ENCODE measurements at regions not wholly inside any gene's neighbourhood (a gene's known extent, or its start where the extent isn't known, plus 50 kb on each side); places are given as distances from the start of the nearest gene placed in this dataset.

- in situ Hi-C loops (cut with MboI) = no loop called here
- Histone ChIP-seq H3K4me3 (no peak overlapping the region), H3K4me2 (ENCODE audit: unreplicated experiment) (no peak overlapping the region), H3K36me3 (ENCODE audit: low read depth) (no peaks in the 10 kb centered on the region), H3K27ac (no peak overlapping the region), H3F3A (ENCODE audit: insufficient read depth) (no peaks in the 10 kb centered on the region), H3K9ac (no peak overlapping the region), H2AFZ (no peak overlapping the region), H3K9me2 (ENCODE audit: insufficient read depth) (no peaks in the 10 kb centered on the region), H4K20me1 (ENCODE audit: insufficient read depth) (no peaks in the 10 kb centered on the region), H3K4me1 (ENCODE audit: insufficient read depth) (no peaks in the 10 kb centered on the region), H3K9me3 (ENCODE audit: low read depth) (no peaks in the 10 kb centered on the region), H3K79me2 (ENCODE audit: insufficient read depth) (no peaks in the 10 kb centered on the region), H3K27me3 (replicated peaks; ENCODE audit: insufficient read depth) (no peaks in the 10 kb centered on the region)
- no peak for TF ChIP-seq EZH2 (IDR thresholded peaks at IDR 0.05; ENCODE audit: insufficient read depth, poor library complexity, severe bottlenecking)
- TF ChIP-seq EZH2phosphoT487 (IDR thresholded peaks at IDR 0.05; ENCODE audit: insufficient read depth, low read depth) = no peak
- no peak for DNase-seq
- 30 to 33% methylated on average over 3 of the region's 3 CpGs for WGBS, 2 experiments (ENCODE audit: low coverage in 1 of 2, low lambda C conversion rate in 2 of 2, missing lambda C conversion rate in 2 of 2)
Observed at GRCh38 chr4:35087218-35087617, 1157.1 kb downstream of the ARAP2 start.

DNA sequence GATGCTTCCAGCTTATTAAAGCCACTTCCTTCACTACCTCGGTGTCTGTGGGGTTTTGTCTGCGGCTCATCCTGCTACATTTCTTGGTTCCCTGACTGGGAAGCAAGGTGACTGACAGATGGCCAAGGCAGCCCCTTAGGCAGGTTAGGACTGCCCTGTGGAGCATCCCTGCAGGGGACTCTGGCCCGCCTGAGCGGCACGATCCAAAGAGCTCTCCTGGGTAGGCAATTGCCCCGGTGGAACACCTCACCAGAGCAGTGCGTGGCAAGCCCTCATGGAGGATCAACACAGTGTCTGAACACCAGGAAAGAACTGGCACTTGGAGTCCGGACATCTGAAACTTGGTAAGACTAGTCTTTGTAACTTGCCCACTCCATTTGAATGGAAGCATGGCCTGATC lies 1143.4 kb downstream of the ARAP2 start:
- H3F3A ChIP-seq (ENCODE audit: insufficient read depth) = no peaks in the 10 kb centered on the region
- no peak overlapping the region for H3K9ac ChIP-seq
- 40 to 53% methylated on average over 8 of the region's 8 CpGs for WGBS, 2 experiments (ENCODE audit: low coverage in 1 of 2, low lambda C conversion rate in 2 of 2, missing lambda C conversion rate in 2 of 2)
- no peak overlapping the region for H2AFZ ChIP-seq
- H4K20me1 ChIP-seq (ENCODE audit: insufficient read depth) = no peaks in the 10 kb centered on the region
- no peak for DNase-seq
- no peak overlapping the region for H3K27ac ChIP-seq
- H3K4me2 ChIP-seq (ENCODE audit: unreplicated experiment) = no peak overlapping the region
- no peaks in the 10 kb centered on the region for H3K9me3 ChIP-seq (ENCODE audit: low read depth)
- H3K36me3 ChIP-seq (ENCODE audit: low read depth) = no peaks in the 10 kb centered on the region
- in situ Hi-C loops (cut with MboI) = no loop called here
- no peaks in the 10 kb centered on the region for H3K4me1 ChIP-seq (ENCODE audit: insufficient read depth)
- no peak overlapping the region for H3K4me3 ChIP-seq
- no peak for TF ChIP-seq EZH2phosphoT487 (IDR thresholded peaks at IDR 0.05; ENCODE audit: insufficient read depth, low read depth)
- no peak for TF ChIP-seq EZH2 (IDR thresholded peaks at IDR 0.05; ENCODE audit: insufficient read depth, poor library complexity, severe bottlenecking)
- H3K79me2 ChIP-seq (ENCODE audit: insufficient read depth) = no peaks in the 10 kb centered on the region
- H3K27me3 ChIP-seq (replicated peaks; ENCODE audit: insufficient read depth) = no peaks in the 10 kb centered on the region
- H3K9me2 ChIP-seq (ENCODE audit: insufficient read depth) = no peaks in the 10 kb centered on the region

DNA sequence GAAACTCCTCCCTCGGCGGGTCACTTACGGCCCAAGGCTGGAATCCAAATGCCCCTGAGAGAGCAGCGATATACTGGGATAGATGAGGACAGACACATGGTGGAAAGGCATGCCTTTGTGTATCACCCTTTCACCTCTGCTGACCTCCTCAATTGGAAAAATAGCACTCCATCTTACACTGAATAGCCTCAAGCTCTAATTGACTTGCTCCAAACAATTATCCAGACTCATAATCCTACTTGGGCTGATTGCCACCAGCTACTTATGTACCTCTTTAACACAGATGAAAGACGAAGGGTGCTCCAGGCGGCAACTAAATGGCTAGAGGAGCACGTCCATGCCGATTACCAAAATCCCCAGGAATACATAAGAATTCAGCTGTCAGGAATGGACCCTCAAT lies 1142.2 kb downstream of the ARAP2 start:
- H3K9me2 ChIP-seq (ENCODE audit: insufficient read depth) = no peaks in the 10 kb centered on the region
- no peaks in the 10 kb centered on the region for H3K79me2 ChIP-seq (ENCODE audit: insufficient read depth)
- in situ Hi-C loops (cut with MboI) = no loop called here
- TF ChIP-seq EZH2 (IDR thresholded peaks at IDR 0.05; ENCODE audit: insufficient read depth, poor library complexity, severe bottlenecking) = no peak
- TF ChIP-seq EZH2phosphoT487 (IDR thresholded peaks at IDR 0.05; ENCODE audit: insufficient read depth, low read depth) = no peak
- H3K27me3 ChIP-seq (replicated peaks; ENCODE audit: insufficient read depth) = no peaks in the 10 kb centered on the region
- H3K4me1 ChIP-seq (ENCODE audit: insufficient read depth) = no peaks in the 10 kb centered on the region
- H3K36me3 ChIP-seq (ENCODE audit: low read depth) = no peaks in the 10 kb centered on the region
- no peak overlapping the region for H2AFZ ChIP-seq
- H4K20me1 ChIP-seq (ENCODE audit: insufficient read depth) = no peaks in the 10 kb centered on the region
- no peaks in the 10 kb centered on the region for H3K9me3 ChIP-seq (ENCODE audit: low read depth)
- DNase-seq = no peak
- no peak overlapping the region for H3K4me3 ChIP-seq
- H3K4me2 ChIP-seq (ENCODE audit: unreplicated experiment) = no peak overlapping the region
- H3F3A ChIP-seq (ENCODE audit: insufficient read depth) = no peaks in the 10 kb centered on the region
- no peak overlapping the region for H3K27ac ChIP-seq
- no peak overlapping the region for H3K9ac ChIP-seq
- 38 to 40% methylated on average over 8 of the region's 8 CpGs for WGBS, 2 experiments (ENCODE audit: low coverage in 1 of 2, low lambda C conversion rate in 2 of 2, missing lambda C conversion rate in 2 of 2)

DNA sequence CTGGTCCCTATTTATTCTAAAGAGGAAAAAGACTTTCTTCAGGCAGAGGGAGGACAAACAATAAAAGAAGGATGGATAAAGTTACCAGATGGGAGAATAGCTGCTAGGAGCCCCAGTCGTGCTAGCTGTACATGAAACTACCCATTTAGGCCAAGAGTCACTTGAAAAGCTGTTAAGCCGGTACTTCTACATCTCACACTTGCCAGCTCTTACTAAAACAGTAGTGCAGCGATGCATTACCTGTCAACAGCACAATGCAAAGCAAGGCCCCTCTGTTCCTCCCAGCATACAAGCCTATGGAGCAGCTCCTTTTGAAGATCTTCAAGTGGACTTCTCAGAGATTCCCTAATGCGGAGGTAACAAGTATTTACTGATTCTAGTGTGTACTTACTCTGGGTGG lies 1138.8 kb downstream of the ARAP2 start:
- Histone ChIP-seq H3K36me3 (ENCODE audit: low read depth) (no peaks in the 10 kb centered on the region), H2AFZ (no peak overlapping the region), H3K4me2 (ENCODE audit: unreplicated experiment) (no peak overlapping the region), H3K4me1 (ENCODE audit: insufficient read depth) (no peaks in the 10 kb centered on the region), H3K79me2 (ENCODE audit: insufficient read depth) (no peaks in the 10 kb centered on the region), H3K9me3 (ENCODE audit: low read depth) (no peaks in the 10 kb centered on the region), H3F3A (ENCODE audit: insufficient read depth) (no peaks in the 10 kb centered on the region), H3K27ac (no peak overlapping the region), H3K4me3 (no peak overlapping the region), H3K9me2 (ENCODE audit: insufficient read depth) (no peaks in the 10 kb centered on the region), H4K20me1 (ENCODE audit: insufficient read depth) (no peaks in the 10 kb centered on the region), H3K27me3 (replicated peaks; ENCODE audit: insufficient read depth) (no peaks in the 10 kb centered on the region), H3K9ac (no peak overlapping the region)
- no peak for TF ChIP-seq EZH2 (IDR thresholded peaks at IDR 0.05; ENCODE audit: insufficient read depth, poor library complexity, severe bottlenecking)
- TF ChIP-seq EZH2phosphoT487 (IDR thresholded peaks at IDR 0.05; ENCODE audit: insufficient read depth, low read depth) = no peak
- no peak for DNase-seq
- in situ Hi-C loops (cut with MboI) = no loop called here
- WGBS, 2 experiments (ENCODE audit: low coverage in 1 of 2, low lambda C conversion rate in 2 of 2, missing lambda C conversion rate in 2 of 2) = 8 to 20% methylated on average over 4 of the region's 4 CpGs

GRCh38 chr4:35106091-35106734 lies 1138.1 kb downstream of the ARAP2 start:
- DNase-seq = no peak
- in situ Hi-C loops (cut with MboI) = no loop called here
- 36 to 42% methylated on average over 13 of the region's 13 CpGs for WGBS, 2 experiments (ENCODE audit: low coverage in 1 of 2, low lambda C conversion rate in 2 of 2, missing lambda C conversion rate in 2 of 2)

More at GRCh38 chr4:35106091-35106734, 1138.1 kb downstream of the ARAP2 start:
- Histone ChIP-seq H3K27me3 (replicated peaks; ENCODE audit: insufficient read depth) (no peaks in the 10 kb centered on the region), H3K9ac (no peak overlapping the region), H3K36me3 (ENCODE audit: low read depth) (no peaks in the 10 kb centered on the region), H3K27ac (no peak overlapping the region), H3K4me1 (ENCODE audit: insufficient read depth) (no peaks in the 10 kb centered on the region), H3F3A (ENCODE audit: insufficient read depth) (no peaks in the 10 kb centered on the region), H3K4me2 (ENCODE audit: unreplicated experiment) (no peak overlapping the region), H4K20me1 (ENCODE audit: insufficient read depth) (no peaks in the 10 kb centered on the region), H3K9me3 (ENCODE audit: low read depth) (no peaks in the 10 kb centered on the region), H2AFZ (no peak overlapping the region), H3K4me3 (no peak overlapping the region), H3K79me2 (ENCODE audit: insufficient read depth) (no peaks in the 10 kb centered on the region), H3K9me2 (ENCODE audit: insufficient read depth) (no peaks in the 10 kb centered on the region)
- TF ChIP-seq EZH2 (IDR thresholded peaks at IDR 0.05; ENCODE audit: insufficient read depth, poor library complexity, severe bottlenecking) = no peak
- no peak for TF ChIP-seq EZH2phosphoT487 (IDR thresholded peaks at IDR 0.05; ENCODE audit: insufficient read depth, low read depth)
